ENCODE measurements at regions not wholly inside any gene's neighbourhood (a gene's known extent, or its start where the extent isn't known, plus 50 kb on each side); places are given as distances from the start of the nearest gene placed in this dataset.

GRCh38 chr2:6148882-6149281 is 456.7 kb downstream of the SOX11 start:
- Histone ChIP-seq H3K9me3 (ENCODE audit: control insufficient read depth in 3 of 3, low read length in 3 of 3) (peaks cover 0 to 3% (median under 1%) of the 10 kb centered on the region in 3 donors), H3K27ac (ENCODE audit: low read depth, low read length) (no peak overlapping the region), H3K4me3 (ENCODE audit: low read length in 3 of 3) (no peak overlapping the region), H3K4me1 (ENCODE audit: control insufficient read depth in 3 of 3, insufficient read depth in 3 of 3, low read length in 3 of 3) (no peaks in the 10 kb centered on the region), H3K27me3 (ENCODE audit: control insufficient read depth in 3 of 3, insufficient read depth in 3 of 3, low read length in 3 of 3) (no peaks in the 10 kb centered on the region), H3K36me3 (ENCODE audit: control insufficient read depth in 3 of 3, insufficient read depth in 3 of 3, low read length in 3 of 3) (no peaks in the 10 kb centered on the region), H3K9ac (ENCODE audit: low read depth in 1 of 3, low read length in 3 of 3) (no peak overlapping the region)

- Histone ChIP-seq H3K4me3 (ENCODE audit: low read length in 3 of 3) (no peak overlapping the region), H3K4me1 (ENCODE audit: control insufficient read depth in 3 of 3, insufficient read depth in 3 of 3, low read length in 3 of 3) (no peaks in the 10 kb centered on the region), H3K9ac (ENCODE audit: low read depth in 1 of 3, low read length in 3 of 3) (no peak overlapping the region), H3K27ac (ENCODE audit: low read depth, low read length) (no peak overlapping the region), H3K27me3 (ENCODE audit: control insufficient read depth in 3 of 3, insufficient read depth in 3 of 3, low read length in 3 of 3) (no peaks in the 10 kb centered on the region), H3K36me3 (ENCODE audit: control insufficient read depth in 3 of 3, insufficient read depth in 3 of 3, low read length in 3 of 3) (no peaks in the 10 kb centered on the region), H3K9me3 (ENCODE audit: control insufficient read depth in 3 of 3, low read length in 3 of 3) (peaks cover 0 to 2% (median 0%) of the 10 kb centered on the region in 3 donors)
Observed at GRCh38 chr2:6159606-6160005, 467.4 kb downstream of the SOX11 start.

GRCh38 chr2:6163932-6164331 is 471.7 kb downstream of the SOX11 start:
- Histone ChIP-seq H3K4me1 (ENCODE audit: control insufficient read depth in 3 of 3, insufficient read depth in 3 of 3, low read length in 3 of 3) (no peaks in the 10 kb centered on the region), H3K9me3 (ENCODE audit: control insufficient read depth in 3 of 3, low read length in 3 of 3) (peaks cover 0 to 2% (median 0%) of the 10 kb centered on the region in 3 donors), H3K27ac (ENCODE audit: low read depth, low read length) (no peak overlapping the region), H3K27me3 (ENCODE audit: control insufficient read depth in 3 of 3, insufficient read depth in 3 of 3, low read length in 3 of 3) (no peaks in the 10 kb centered on the region), H3K9ac (ENCODE audit: low read depth in 1 of 3, low read length in 3 of 3) (no peak overlapping the region), H3K36me3 (ENCODE audit: control insufficient read depth in 3 of 3, insufficient read depth in 3 of 3, low read length in 3 of 3) (no peaks in the 10 kb centered on the region), H3K4me3 (ENCODE audit: low read length in 3 of 3) (no peak overlapping the region)

- Histone ChIP-seq H3K9ac (ENCODE audit: low read depth in 1 of 3, low read length in 3 of 3) (no peak overlapping the region), H3K4me1 (ENCODE audit: control insufficient read depth in 3 of 3, insufficient read depth in 3 of 3, low read length in 3 of 3) (no peaks in the 10 kb centered on the region), H3K27ac (ENCODE audit: low read depth, low read length) (no peak overlapping the region), H3K9me3 (ENCODE audit: control insufficient read depth in 3 of 3, low read length in 3 of 3) (peaks cover 0 to 2% (median 0%) of the 10 kb centered on the region in 3 donors), H3K4me3 (ENCODE audit: low read length in 3 of 3) (no peak overlapping the region), H3K27me3 (ENCODE audit: control insufficient read depth in 3 of 3, insufficient read depth in 3 of 3, low read length in 3 of 3) (no peaks in the 10 kb centered on the region), H3K36me3 (ENCODE audit: control insufficient read depth in 3 of 3, insufficient read depth in 3 of 3, low read length in 3 of 3) (no peaks in the 10 kb centered on the region)
Observed at GRCh38 chr2:6164986-6165747, 473.0 kb downstream of the SOX11 start.

GRCh38 chr2:6167592-6168138 is 475.5 kb downstream of the SOX11 start:
- H3K27ac ChIP-seq (ENCODE audit: low read depth, low read length) = no peak overlapping the region
- peaks cover 0 to 4% (median 0%) of the 10 kb centered on the region in 3 donors for H3K9me3 ChIP-seq (ENCODE audit: control insufficient read depth in 3 of 3, low read length in 3 of 3)
- H3K36me3 ChIP-seq (ENCODE audit: control insufficient read depth in 3 of 3, insufficient read depth in 3 of 3, low read length in 3 of 3) = no peaks in the 10 kb centered on the region
- no peak overlapping the region for H3K4me3 ChIP-seq (ENCODE audit: low read length in 3 of 3)
- H3K4me1 ChIP-seq (ENCODE audit: control insufficient read depth in 3 of 3, insufficient read depth in 3 of 3, low read length in 3 of 3) = no peaks in the 10 kb centered on the region
- H3K9ac ChIP-seq (ENCODE audit: low read depth in 1 of 3, low read length in 3 of 3) = no peak overlapping the region
- no peaks in the 10 kb centered on the region for H3K27me3 ChIP-seq (ENCODE audit: control insufficient read depth in 3 of 3, insufficient read depth in 3 of 3, low read length in 3 of 3)

GRCh38 chr2:6168485-6168884 is 476.3 kb downstream of the SOX11 start:
- Histone ChIP-seq H3K4me3 (ENCODE audit: low read length in 3 of 3) (no peak overlapping the region), H3K9me3 (ENCODE audit: control insufficient read depth in 3 of 3, low read length in 3 of 3) (peaks cover 0 to 4% (median 0%) of the 10 kb centered on the region in 3 donors), H3K4me1 (ENCODE audit: control insufficient read depth in 3 of 3, insufficient read depth in 3 of 3, low read length in 3 of 3) (no peaks in the 10 kb centered on the region), H3K9ac (ENCODE audit: low read depth in 1 of 3, low read length in 3 of 3) (no peak overlapping the region), H3K36me3 (ENCODE audit: control insufficient read depth in 3 of 3, insufficient read depth in 3 of 3, low read length in 3 of 3) (no peaks in the 10 kb centered on the region), H3K27me3 (ENCODE audit: control insufficient read depth in 3 of 3, insufficient read depth in 3 of 3, low read length in 3 of 3) (no peaks in the 10 kb centered on the region), H3K27ac (ENCODE audit: low read depth, low read length) (no peak overlapping the region)

- Histone ChIP-seq H3K4me1 (ENCODE audit: control insufficient read depth in 3 of 3, insufficient read depth in 3 of 3, low read length in 3 of 3) (no peaks in the 10 kb centered on the region), H3K4me3 (ENCODE audit: low read length in 3 of 3) (no peak overlapping the region), H3K9ac (ENCODE audit: low read depth in 1 of 3, low read length in 3 of 3) (no peak overlapping the region), H3K27ac (ENCODE audit: low read depth, low read length) (no peak overlapping the region), H3K9me3 (ENCODE audit: control insufficient read depth in 3 of 3, low read length in 3 of 3) (peaks cover 0 to 4% (median 2%) of the 10 kb centered on the region in 3 donors), H3K36me3 (ENCODE audit: control insufficient read depth in 3 of 3, insufficient read depth in 3 of 3, low read length in 3 of 3) (no peaks in the 10 kb centered on the region), H3K27me3 (ENCODE audit: control insufficient read depth in 3 of 3, insufficient read depth in 3 of 3, low read length in 3 of 3) (peaks cover 0 to 2% (median 0%) of the 10 kb centered on the region in 3 donors)
Observed at GRCh38 chr2:6171294-6171693, 479.1 kb downstream of the SOX11 start.

GRCh38 chr2:6177811-6178210 is 485.6 kb downstream of the SOX11 start:
- Histone ChIP-seq H3K9me3 (ENCODE audit: control insufficient read depth in 3 of 3, low read length in 3 of 3) (peaks cover 0 to 2% (median 0%) of the 10 kb centered on the region in 3 donors), H3K9ac (ENCODE audit: low read depth in 1 of 3, low read length in 3 of 3) (no peak overlapping the region), H3K27me3 (ENCODE audit: control insufficient read depth in 3 of 3, insufficient read depth in 3 of 3, low read length in 3 of 3) (peaks cover 0 to 2% (median 0%) of the 10 kb centered on the region in 3 donors), H3K4me1 (ENCODE audit: control insufficient read depth in 3 of 3, insufficient read depth in 3 of 3, low read length in 3 of 3) (no peaks in the 10 kb centered on the region), H3K4me3 (ENCODE audit: low read length in 3 of 3) (no peak overlapping the region), H3K27ac (ENCODE audit: low read depth, low read length) (no peak overlapping the region), H3K36me3 (ENCODE audit: control insufficient read depth in 3 of 3, insufficient read depth in 3 of 3, low read length in 3 of 3) (no peaks in the 10 kb centered on the region)

- Histone ChIP-seq H3K4me1 (ENCODE audit: control insufficient read depth in 3 of 3, insufficient read depth in 3 of 3, low read length in 3 of 3) (no peaks in the 10 kb centered on the region), H3K4me3 (ENCODE audit: low read length in 3 of 3) (no peak overlapping the region), H3K9me3 (ENCODE audit: control insufficient read depth in 3 of 3, low read length in 3 of 3) (no peaks in the 10 kb centered on the region), H3K9ac (ENCODE audit: low read depth in 1 of 3, low read length in 3 of 3) (no peak overlapping the region), H3K27ac (ENCODE audit: low read depth, low read length) (peak overlapping the region; percentile 14), H3K27me3 (ENCODE audit: control insufficient read depth in 3 of 3, insufficient read depth in 3 of 3, low read length in 3 of 3) (no peaks in the 10 kb centered on the region), H3K36me3 (ENCODE audit: control insufficient read depth in 3 of 3, insufficient read depth in 3 of 3, low read length in 3 of 3) (no peaks in the 10 kb centered on the region)
Observed at GRCh38 chr2:6181525-6181924, 489.3 kb downstream of the SOX11 start.

- H3K9me3 ChIP-seq (ENCODE audit: control insufficient read depth in 3 of 3, low read length in 3 of 3) = no peaks in the 10 kb centered on the region
- H3K9ac ChIP-seq (ENCODE audit: low read depth in 1 of 3, low read length in 3 of 3) = no peak overlapping the region
- H3K36me3 ChIP-seq (ENCODE audit: control insufficient read depth in 3 of 3, insufficient read depth in 3 of 3, low read length in 3 of 3) = no peaks in the 10 kb centered on the region
- H3K4me1 ChIP-seq (ENCODE audit: control insufficient read depth in 3 of 3, insufficient read depth in 3 of 3, low read length in 3 of 3) = no peaks in the 10 kb centered on the region
- no peak overlapping the region for H3K4me3 ChIP-seq (ENCODE audit: low read length in 3 of 3)
- no peaks in the 10 kb centered on the region for H3K27me3 ChIP-seq (ENCODE audit: control insufficient read depth in 3 of 3, insufficient read depth in 3 of 3, low read length in 3 of 3)
- H3K27ac ChIP-seq (ENCODE audit: low read depth, low read length) = peak overlapping the region; percentile 14
Observed at GRCh38 chr2:6181926-6182325, 489.7 kb downstream of the SOX11 start.

Measured in skeletal muscle tissue (tissue), 3 donors.